H1 (cell line): ENCODE measurements at regions not wholly inside any gene's neighbourhood (a gene's known extent, or its start where the extent isn't known, plus 50 kb on each side); places are given as distances from the start of the nearest gene placed in this dataset.

ENCODE experiments used
- ATF3 ChIP-seq: IDR thresholded peaks from 2 replicates; pipeline ENCODE4 v1.6.1; 2011; ENCODE audit warnings: low read depth, mild to moderate bottlenecking, low read length; ENCODE audit not compliant: insufficient read depth
- BRCA1 ChIP-seq: IDR thresholded peaks from 2 replicates; pipeline ENCODE4 v1.6.1; 2012; ENCODE audit warnings: low read depth, low read length, improper control_type of control experiment
- CBX8 ChIP-seq: fragments of 300-800, 300-1000 bp; sonication (generic); IDR thresholded peaks from 2 replicates; pipeline ENCODE4 v1.7.1; 2016; ENCODE audit warnings: low read depth, low read length, borderline replicate concordance
- CHD1 ChIP-seq: IDR thresholded peaks from 2 replicates; pipeline ENCODE4 v1.6.1; 2012; ENCODE audit warnings: low read depth, low read length, improper control_type of control experiment
- CREB1 ChIP-seq: IDR thresholded peaks from 2 replicates; pipeline ENCODE4 v1.6.1; 2012; ENCODE audit warnings: inconsistent platforms
- EP300 ChIP-seq, 2 experiments: IDR thresholded peaks; 1 replicate in 1 of 2; 2 replicates in 1 of 2; pipeline ENCODE4 v1.6.1; 2011 to 2012; ENCODE audit warnings: low read depth in 2 of 2, low read length in 2 of 2, mild to moderate bottlenecking in 2 of 2, borderline replicate concordance in 1 of 2, inconsistent platforms in 1 of 2, moderate library complexity in 1 of 2
- FOSL1 ChIP-seq: IDR thresholded peaks from 2 replicates; pipeline ENCODE4 v1.6.1; 2011; ENCODE audit warnings: mild to moderate bottlenecking, low read depth, low read length, moderate library complexity; ENCODE audit not compliant: insufficient read depth
- HDAC2 ChIP-seq, 2 experiments: fragments of 300-600 bp in 1 of 2; sonication (generic) in 1 of 2; IDR thresholded peaks; 2 replicates each; pipeline ENCODE4 v1.6.1; 2011 to 2012; ENCODE audit warnings: low read depth in 2 of 2, low read length in 2 of 2, mild to moderate bottlenecking in 2 of 2, moderate library complexity in 2 of 2, borderline replicate concordance in 1 of 2, inconsistent platforms in 1 of 2
- JUND ChIP-seq: IDR thresholded peaks from 2 replicates; pipeline ENCODE4 v1.6.1; 2011; ENCODE audit warnings: mild to moderate bottlenecking, improper control_type of control experiment, low read length
- MAX ChIP-seq: IDR thresholded peaks from 2 replicates; pipeline ENCODE4 v1.6.1; 2012; ENCODE audit warnings: inconsistent platforms
- PHF8 ChIP-seq: fragments of 200-600 bp; sonication (generic); conservative IDR thresholded peaks from 2 replicates; pipeline ENCODE4 v1.7.1; 2012; ENCODE audit warnings: low read depth, mild to moderate bottlenecking, inconsistent platforms, low read length, moderate library complexity
- POLR2A ChIP-seq, 2 experiments: IDR thresholded peaks; 1 replicate in 1 of 2; 2 replicates in 1 of 2; pipeline ENCODE4 v1.6.1; 2011; ENCODE audit warnings: low read depth in 2 of 2, low read length in 2 of 2, mild to moderate bottlenecking in 2 of 2; ENCODE audit errors: control extremely low read depth in 1 of 2
- POLR2AphosphoS5 ChIP-seq: IDR thresholded peaks from 2 replicates; pipeline ENCODE4 v1.6.1; 2011; ENCODE audit warnings: low read depth, low read length
- SIRT6 ChIP-seq: IDR thresholded peaks from one replicate; pipeline ENCODE4 v1.7.1; 2012; ENCODE audit warnings: low read length, inconsistent platforms
- SRF ChIP-seq: IDR thresholded peaks from 2 replicates; pipeline ENCODE4 v1.6.1; 2011; ENCODE audit warnings: mild to moderate bottlenecking, low read depth, low read length, moderate library complexity
- ZNF274 ChIP-seq: IDR thresholded peaks from 2 replicates; pipeline ENCODE4 v1.7.0; 2012; ENCODE audit warnings: low read length, borderline replicate concordance; ENCODE audit errors: extremely low read depth

GRCh38 chr2:204332706-204333105 is 212.6 kb upstream of the PARD3B start (continued):
- TF ChIP-seq PHF8, result no peak
- TF ChIP-seq POLR2AphosphoS5, result no peak
- no peak for TF ChIP-seq CBX8
- no peak for TF ChIP-seq CHD1
- no peak for TF ChIP-seq POLR2A (IDR thresholded peaks at IDR 0.05; ENCODE audit: control extremely low read depth in 1 of 2, low read depth in 2 of 2, low read length in 2 of 2)
- TF ChIP-seq ZNF274, result no peak
- no peak for TF ChIP-seq CREB1
- TF ChIP-seq ATF3, result no peak
- no peak for TF ChIP-seq SIRT6
- TF ChIP-seq MAX, result no peak
- TF ChIP-seq JUND, result no peak
- TF ChIP-seq SRF, result no peak
- no peak for TF ChIP-seq BRCA1
- no peak for TF ChIP-seq EP300 (IDR thresholded peaks at IDR 0.05; ENCODE audit: borderline replicate concordance in 1 of 2, low read depth in 2 of 2, low read length in 2 of 2)
- no peak for TF ChIP-seq HDAC2 (IDR thresholded peaks at IDR 0.05; ENCODE audit: borderline replicate concordance in 1 of 2, low read depth in 2 of 2, low read length in 2 of 2)
- no peak for TF ChIP-seq FOSL1
